Panc1 (cell line): ENCODE measurements at regions not wholly inside any gene's neighbourhood (a gene's known extent, or its start where the extent isn't known, plus 50 kb on each side); places are given as distances from the start of the nearest gene placed in this dataset.
A peak's percentile ranks its signal among the peaks of the same experiment; 100 is the strongest.

Experiments
- ATAC-seq: fragments of 200-7000 bp; cut with Tn5 transposase; 2 replicates; pipeline ENCODE4 v1.9.1; 2020; ENCODE audit warnings: mild to moderate bottlenecking, moderate library complexity
- BruUV-seq: library from RNA; stranded (reverse); fragments of 400-500 nt; replicated peaks from 2 replicates; lab custom pipeline; 2021; lab: Mats Ljungman, UMichigan
- CTCF ChIA-PET: fragments of 300-600 bp; sonication (Branson Sonifier 250); formaldehyde crosslinking; loops from one replicate; lab custom pipeline; 2022; ENCODE audit warnings: antibody characterized with exemption; lab: Charles Lee
- POLR2A ChIA-PET: fragments of 300-600 bp; sonication (Branson Sonifier 250); formaldehyde crosslinking; loops from one replicate; lab custom pipeline; 2022; ENCODE audit warnings: antibody characterized with exemption; lab: Charles Lee
- DNase-seq: peaks from one replicate; pipeline ENCODE4 v3.0.0-alpha.2; 2010; ENCODE audit warnings: low read depth, low spot score
- H3K27ac ChIP-seq: 2 replicates; pipeline ENCODE4 v1.5.1; 2011; ENCODE audit warnings: mild to moderate bottlenecking, low read length, inconsistent platforms
- H3K27me3 ChIP-seq: fragments of 200-500 bp; sonication (Bioruptor generic); 2 replicates; pipeline ENCODE4 v1.6.0; 2014; ENCODE audit warnings: low read length, inconsistent platforms; ENCODE audit not compliant: control insufficient read depth, insufficient read depth
- H3K36me3 ChIP-seq: fragments of 200-500 bp; sonication (Bioruptor generic); 2 replicates; pipeline ENCODE4 v1.5.1; 2014; ENCODE audit warnings: inconsistent platforms, mild to moderate bottlenecking, low read length, moderate library complexity; ENCODE audit not compliant: control insufficient read depth, insufficient read depth
- H3K4me1 ChIP-seq: 2 replicates; pipeline ENCODE4 v1.5.1; 2011; ENCODE audit warnings: inconsistent platforms, mild to moderate bottlenecking, low read length, moderate library complexity; ENCODE audit not compliant: control insufficient read depth, insufficient read depth
- H3K4me3 ChIP-seq, 2 experiments: 2 replicates each; pipeline ENCODE4 v1.5.1; 2011 to 2012; ENCODE audit warnings: low read depth in 2 of 2, low read length in 2 of 2, mild to moderate bottlenecking in 2 of 2, inconsistent platforms in 1 of 2, moderate library complexity in 1 of 2
- H3K9me3 ChIP-seq: fragments of 200-500 bp; sonication (Bioruptor generic); 2 replicates; pipeline ENCODE4 v1.5.1; 2014; ENCODE audit warnings: low read depth, mild to moderate bottlenecking, inconsistent platforms, low read length, moderate library complexity; ENCODE audit not compliant: control insufficient read depth, insufficient read depth
- POLR2AphosphoS5 ChIP-seq: IDR thresholded peaks from 2 replicates; pipeline ENCODE4 v1.6.1; 2012; ENCODE audit warnings: mild to moderate bottlenecking, low read depth, low read length, moderate library complexity
- SIN3A ChIP-seq: IDR thresholded peaks from 2 replicates; pipeline ENCODE4 v1.6.1; 2012; ENCODE audit warnings: low read depth, mild to moderate bottlenecking, low read length, moderate library complexity, borderline replicate concordance; ENCODE audit not compliant: insufficient read depth
- TCF7L2 ChIP-seq: IDR thresholded peaks from 2 replicates; pipeline ENCODE4 v1.6.1; 2011; ENCODE audit warnings: mild to moderate bottlenecking, low read depth, low read length, inconsistent platforms
- in situ Hi-C: cut with HindIII; loops from 2 replicates; pipeline ENCODE4 v1.10.0; 2016; ENCODE audit warnings: low sequenced_read_pairs, low pct_unique_long_range_greater_than_20kb
- intact Hi-C: fragments of 100-400 bp; cut with micrococcal nuclease; formaldehyde crosslinking; loops from one replicate; pipeline ENCODE4 v1.10.0; 2022; ENCODE audit not compliant: unreplicated experiment
- TF ChIP-seq, protein P1 (sequence below): fragments of 450-650 bp; IDR thresholded peaks from 2 replicates; pipeline ENCODE4 v1.5.1; 2017; ENCODE audit warnings: mild to moderate bottlenecking
- TF ChIP-seq, protein P2 (sequence below), 2 experiments: IDR thresholded peaks; 2 replicates each; pipeline ENCODE4 v1.6.1; 2011 to 2012; ENCODE audit warnings: low read depth in 2 of 2, control low read depth in 1 of 2, low read length in 1 of 2, mild to moderate bottlenecking in 1 of 2, moderate library complexity in 1 of 2; ENCODE audit not compliant: insufficient read depth in 1 of 2

GRCh38 chr1:10888791-10889649 lies 92.6 kb upstream of the CASZ1 start:
- H3K9me3 ChIP-seq = no peaks in the 10 kb centered on the region
- in situ Hi-C loops (no loop called here), intact Hi-C loops (no loop called here)
- no TSS peak for BruUV-seq
- TF ChIP-seq POLR2AphosphoS5 (no peak), TCF7L2 (no peak), SIN3A (no peak)
- TF ChIP-seq, protein P1, sequence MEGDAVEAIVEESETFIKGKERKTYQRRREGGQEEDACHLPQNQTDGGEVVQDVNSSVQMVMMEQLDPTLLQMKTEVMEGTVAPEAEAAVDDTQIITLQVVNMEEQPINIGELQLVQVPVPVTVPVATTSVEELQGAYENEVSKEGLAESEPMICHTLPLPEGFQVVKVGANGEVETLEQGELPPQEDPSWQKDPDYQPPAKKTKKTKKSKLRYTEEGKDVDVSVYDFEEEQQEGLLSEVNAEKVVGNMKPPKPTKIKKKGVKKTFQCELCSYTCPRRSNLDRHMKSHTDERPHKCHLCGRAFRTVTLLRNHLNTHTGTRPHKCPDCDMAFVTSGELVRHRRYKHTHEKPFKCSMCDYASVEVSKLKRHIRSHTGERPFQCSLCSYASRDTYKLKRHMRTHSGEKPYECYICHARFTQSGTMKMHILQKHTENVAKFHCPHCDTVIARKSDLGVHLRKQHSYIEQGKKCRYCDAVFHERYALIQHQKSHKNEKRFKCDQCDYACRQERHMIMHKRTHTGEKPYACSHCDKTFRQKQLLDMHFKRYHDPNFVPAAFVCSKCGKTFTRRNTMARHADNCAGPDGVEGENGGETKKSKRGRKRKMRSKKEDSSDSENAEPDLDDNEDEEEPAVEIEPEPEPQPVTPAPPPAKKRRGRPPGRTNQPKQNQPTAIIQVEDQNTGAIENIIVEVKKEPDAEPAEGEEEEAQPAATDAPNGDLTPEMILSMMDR = no peak
- TF ChIP-seq, protein P2, sequence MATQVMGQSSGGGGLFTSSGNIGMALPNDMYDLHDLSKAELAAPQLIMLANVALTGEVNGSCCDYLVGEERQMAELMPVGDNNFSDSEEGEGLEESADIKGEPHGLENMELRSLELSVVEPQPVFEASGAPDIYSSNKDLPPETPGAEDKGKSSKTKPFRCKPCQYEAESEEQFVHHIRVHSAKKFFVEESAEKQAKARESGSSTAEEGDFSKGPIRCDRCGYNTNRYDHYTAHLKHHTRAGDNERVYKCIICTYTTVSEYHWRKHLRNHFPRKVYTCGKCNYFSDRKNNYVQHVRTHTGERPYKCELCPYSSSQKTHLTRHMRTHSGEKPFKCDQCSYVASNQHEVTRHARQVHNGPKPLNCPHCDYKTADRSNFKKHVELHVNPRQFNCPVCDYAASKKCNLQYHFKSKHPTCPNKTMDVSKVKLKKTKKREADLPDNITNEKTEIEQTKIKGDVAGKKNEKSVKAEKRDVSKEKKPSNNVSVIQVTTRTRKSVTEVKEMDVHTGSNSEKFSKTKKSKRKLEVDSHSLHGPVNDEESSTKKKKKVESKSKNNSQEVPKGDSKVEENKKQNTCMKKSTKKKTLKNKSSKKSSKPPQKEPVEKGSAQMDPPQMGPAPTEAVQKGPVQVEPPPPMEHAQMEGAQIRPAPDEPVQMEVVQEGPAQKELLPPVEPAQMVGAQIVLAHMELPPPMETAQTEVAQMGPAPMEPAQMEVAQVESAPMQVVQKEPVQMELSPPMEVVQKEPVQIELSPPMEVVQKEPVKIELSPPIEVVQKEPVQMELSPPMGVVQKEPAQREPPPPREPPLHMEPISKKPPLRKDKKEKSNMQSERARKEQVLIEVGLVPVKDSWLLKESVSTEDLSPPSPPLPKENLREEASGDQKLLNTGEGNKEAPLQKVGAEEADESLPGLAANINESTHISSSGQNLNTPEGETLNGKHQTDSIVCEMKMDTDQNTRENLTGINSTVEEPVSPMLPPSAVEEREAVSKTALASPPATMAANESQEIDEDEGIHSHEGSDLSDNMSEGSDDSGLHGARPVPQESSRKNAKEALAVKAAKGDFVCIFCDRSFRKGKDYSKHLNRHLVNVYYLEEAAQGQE (IDR thresholded peaks at IDR 0.05; ENCODE audit: insufficient read depth in 1 of 2, low read depth in 2 of 2, low read length in 1 of 2) = no peak
- H3K27ac ChIP-seq = no peak overlapping the region
- H3K27me3 ChIP-seq = no peaks in the 10 kb centered on the region; the same call in 1 of the 2 replicates
- H3K4me1 ChIP-seq = peaks cover 9% of the 10 kb centered on the region
- ATAC-seq (no peak), DNase-seq (no peak)
- ChIA-PET CTCF (no interaction called here), POLR2A (interaction anchor here (0.5 kb wide), 1 partner anchor 453 kb away, joined by 3 read pairs; no protein-coding TSS in a partner anchor)
- H3K36me3 ChIP-seq = no peaks in the 10 kb centered on the region
- no peak overlapping the region for H3K4me3 ChIP-seq

- peaks cover 9% of the 10 kb centered on the region for H3K4me1 ChIP-seq
- H3K4me3 ChIP-seq = no peak overlapping the region
- no peaks in the 10 kb centered on the region for H3K9me3 ChIP-seq
- no peaks in the 10 kb centered on the region; the same call in 1 of the 2 replicates for H3K27me3 ChIP-seq
- in situ Hi-C loops (no loop called here), intact Hi-C loops (no loop called here)
- CTCF ChIA-PET = no interaction called here
- H3K36me3 ChIP-seq = no peaks in the 10 kb centered on the region
- TF ChIP-seq, protein P1 = no peak
- TF ChIP-seq SIN3A (no peak), POLR2AphosphoS5 (no peak), TCF7L2 (no peak)
- TF ChIP-seq, protein P2 (IDR thresholded peaks at IDR 0.05; ENCODE audit: insufficient read depth in 1 of 2, low read depth in 2 of 2, low read length in 1 of 2) = no peak
- POLR2A ChIA-PET = no interaction called here
- no TSS peak for BruUV-seq
- DNase-seq (no peak), ATAC-seq (peak; percentile 31; the same call in 1 of the 2 replicates)
- H3K27ac ChIP-seq = no peak overlapping the region
Observed at GRCh38 chr1:10889650-10890353, 93.4 kb upstream of the CASZ1 start.
